ENCODE measurements at regions not wholly inside any gene's neighbourhood (a gene's known extent, or its start where the extent isn't known, plus 50 kb on each side); places are given as distances from the start of the nearest gene placed in this dataset.

GRCh38 chr2:16021611-16022363 is 81.4 kb downstream of the MYCN start:
- peak; percentile 20 for DNase-seq

DNA sequence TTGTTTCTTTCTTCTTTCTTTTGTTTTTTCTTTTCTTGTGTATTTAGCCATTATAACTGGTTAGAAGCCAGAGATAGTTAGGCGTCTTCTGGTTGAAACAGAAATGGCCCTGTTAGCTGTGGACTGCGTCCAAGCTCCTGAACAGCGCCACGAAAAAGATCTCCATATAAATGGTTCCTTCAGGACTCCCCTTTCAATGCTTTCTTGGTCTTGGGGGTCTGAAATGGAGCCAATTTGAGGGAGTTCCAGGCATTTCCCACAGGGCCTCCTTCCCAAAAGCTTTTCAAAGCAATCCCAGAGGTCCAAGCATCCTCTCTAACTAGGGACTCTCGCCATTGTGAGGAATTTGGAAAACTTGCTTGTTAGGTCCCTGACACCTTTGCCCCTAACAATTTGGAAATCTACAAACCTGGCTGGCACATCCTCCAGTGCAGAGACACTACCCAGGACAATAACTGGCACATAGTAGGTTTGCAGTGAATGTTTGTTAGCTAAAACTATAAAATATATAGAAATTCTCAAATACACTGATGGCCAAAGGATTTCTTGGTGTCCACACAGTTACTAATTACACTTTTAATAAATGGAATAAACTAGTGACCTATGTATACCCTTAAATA is 80.1 kb downstream of the MYCN start:
- DNase-seq: no peak

GRCh38 chr2:16019617-16020351 is 79.4 kb downstream of the MYCN start:
- DNase-seq: no peak

DNA sequence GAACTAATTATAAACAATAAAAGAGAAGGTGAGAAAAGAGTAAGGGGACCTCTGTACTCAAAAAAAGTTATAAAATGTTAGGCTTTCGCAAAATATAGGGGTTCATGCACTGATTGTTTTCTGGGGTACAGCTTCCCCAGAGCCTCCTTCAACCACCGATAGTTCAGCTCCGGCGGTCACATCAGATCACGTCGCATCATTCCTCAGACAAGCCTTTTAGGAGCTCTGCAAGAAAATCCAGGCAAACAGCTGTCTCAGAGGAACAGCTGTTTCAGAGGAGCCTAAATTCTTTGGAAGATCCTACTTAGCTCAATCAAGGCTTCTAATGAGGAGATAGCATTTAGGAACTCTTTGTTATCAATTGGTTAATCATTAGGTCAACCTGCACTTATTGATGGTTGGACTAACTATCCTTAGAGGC is 78.7 kb downstream of the MYCN start:
- no peak for DNase-seq

DNA sequence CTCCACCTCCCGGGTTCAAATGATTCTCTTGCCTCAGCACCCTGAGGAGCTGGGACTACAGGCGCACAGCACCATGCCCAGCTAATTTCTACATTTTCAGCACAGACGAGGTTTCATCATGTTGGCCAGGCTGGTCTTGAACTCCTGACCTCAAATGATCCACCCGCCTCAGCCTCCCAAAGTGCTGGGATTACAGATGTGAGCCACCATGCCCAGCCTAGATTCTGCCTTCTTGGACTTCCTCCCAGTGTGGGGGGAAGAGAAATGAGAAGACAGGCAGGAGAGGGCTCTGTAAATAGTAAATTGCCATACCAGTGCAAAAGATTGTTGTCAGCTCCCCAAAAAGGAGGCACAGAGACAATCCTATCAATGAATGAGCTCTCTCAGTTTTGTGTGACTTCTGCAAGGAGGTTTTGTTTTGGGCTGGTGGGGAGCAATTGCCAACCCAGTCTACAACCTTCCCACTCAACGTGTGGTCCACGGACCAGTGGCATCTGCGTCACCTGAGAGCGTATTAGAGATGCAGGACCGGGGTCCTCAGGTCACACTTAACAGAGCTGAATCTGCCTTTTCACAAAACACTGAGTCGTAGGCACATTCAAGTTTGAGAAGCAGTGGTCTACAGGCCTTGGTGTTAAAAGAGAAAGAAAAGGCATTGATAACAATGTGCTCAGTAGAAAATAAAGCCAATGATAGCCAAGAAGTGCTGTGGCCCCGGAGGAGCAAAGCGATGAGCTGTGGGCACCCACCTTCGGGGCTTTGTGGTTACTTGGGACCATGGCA is 78.1 kb downstream of the MYCN start:
- no peak for DNase-seq

DNA sequence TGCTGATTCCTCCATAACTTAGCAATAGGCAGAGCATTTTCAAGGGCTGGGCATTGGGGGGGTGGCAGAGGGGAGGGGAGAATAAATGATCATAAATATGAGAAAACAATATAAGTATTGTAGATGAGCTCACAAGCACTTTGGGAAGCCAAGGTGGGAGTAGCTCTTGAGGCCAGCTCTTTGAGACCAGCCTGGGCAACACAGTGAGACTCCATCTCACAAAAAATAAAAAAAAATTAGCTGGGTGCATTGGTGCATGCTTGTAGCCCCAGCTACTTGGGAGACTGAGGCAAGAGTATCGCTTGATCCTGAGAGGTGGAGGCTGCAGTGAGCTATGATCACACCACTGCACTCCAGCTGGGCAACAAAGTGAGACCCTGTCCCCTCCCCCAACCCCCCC is 75.9 kb downstream of the MYCN start:
- no peak for DNase-seq

DNA sequence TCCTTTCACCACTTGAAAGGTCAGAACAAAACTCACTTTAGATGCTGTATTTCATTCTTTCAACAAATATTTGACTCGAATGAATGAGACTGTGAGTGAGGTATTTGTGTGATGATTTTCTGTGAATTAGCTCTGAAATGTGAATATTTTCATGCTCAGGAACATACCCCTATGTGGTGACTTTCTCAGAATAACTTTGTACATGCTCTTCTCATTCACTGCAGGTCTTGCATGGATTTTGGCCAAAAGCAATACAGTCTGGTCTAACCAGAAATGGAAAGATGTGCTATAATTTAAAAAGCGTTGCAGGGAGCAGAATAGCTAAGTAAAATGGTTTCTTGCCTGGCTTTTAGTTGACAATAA is 75.5 kb downstream of the MYCN start:
- DNase-seq: no peak

DNA sequence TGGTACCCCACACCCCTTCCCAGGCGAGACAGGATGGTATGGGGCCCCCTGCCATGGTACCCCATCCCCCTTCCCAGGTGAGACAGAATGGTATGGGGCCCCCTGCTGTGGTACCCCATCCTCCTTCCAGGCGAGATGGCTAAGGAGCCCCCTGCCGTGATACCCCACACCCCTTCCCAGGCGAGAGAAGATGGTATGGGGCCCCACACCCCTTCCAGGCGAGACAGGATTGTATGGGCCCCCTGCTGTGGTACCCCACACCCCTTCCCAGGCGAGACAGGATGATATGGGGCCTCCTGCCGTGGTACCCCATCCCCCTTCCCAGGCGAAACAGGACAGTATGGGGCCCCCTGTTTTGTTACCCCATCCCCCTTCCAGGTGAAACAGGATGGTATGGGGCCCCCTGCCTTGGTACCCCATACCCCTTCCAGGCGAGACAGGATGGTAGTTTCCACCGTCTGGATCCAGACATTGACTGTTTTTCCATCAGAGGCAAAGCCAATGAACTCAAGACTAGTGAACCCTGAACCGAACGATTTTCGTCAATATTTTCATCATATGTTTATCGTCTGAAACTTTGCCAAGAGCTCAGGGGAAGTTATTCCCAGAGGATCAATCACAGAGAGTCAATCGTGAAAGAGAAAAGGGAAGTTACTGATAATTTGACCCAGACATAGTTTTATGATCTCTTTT is 75.0 kb downstream of the MYCN start:
- no peak for DNase-seq

DNA sequence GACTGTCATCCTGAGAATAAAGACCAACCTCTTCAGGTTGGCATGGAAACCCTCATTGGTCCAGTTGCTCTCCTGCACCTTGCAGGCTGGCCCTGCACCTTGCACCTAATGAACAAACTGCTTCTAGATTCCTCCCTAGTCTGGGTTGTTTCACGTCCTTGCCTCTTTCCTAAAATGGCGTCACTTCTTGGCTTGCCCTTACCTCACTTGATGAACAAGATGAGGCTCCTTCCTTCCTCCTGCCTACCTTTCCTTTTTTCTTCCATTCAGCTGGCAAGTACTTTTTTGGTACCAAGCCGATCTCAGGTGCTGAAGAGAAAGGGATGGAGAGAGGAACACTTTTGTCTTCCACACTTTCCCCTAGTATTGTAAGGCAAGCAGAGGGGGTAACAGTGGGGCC is 74.5 kb downstream of the MYCN start:
- peak; percentile 33 for DNase-seq

DNA sequence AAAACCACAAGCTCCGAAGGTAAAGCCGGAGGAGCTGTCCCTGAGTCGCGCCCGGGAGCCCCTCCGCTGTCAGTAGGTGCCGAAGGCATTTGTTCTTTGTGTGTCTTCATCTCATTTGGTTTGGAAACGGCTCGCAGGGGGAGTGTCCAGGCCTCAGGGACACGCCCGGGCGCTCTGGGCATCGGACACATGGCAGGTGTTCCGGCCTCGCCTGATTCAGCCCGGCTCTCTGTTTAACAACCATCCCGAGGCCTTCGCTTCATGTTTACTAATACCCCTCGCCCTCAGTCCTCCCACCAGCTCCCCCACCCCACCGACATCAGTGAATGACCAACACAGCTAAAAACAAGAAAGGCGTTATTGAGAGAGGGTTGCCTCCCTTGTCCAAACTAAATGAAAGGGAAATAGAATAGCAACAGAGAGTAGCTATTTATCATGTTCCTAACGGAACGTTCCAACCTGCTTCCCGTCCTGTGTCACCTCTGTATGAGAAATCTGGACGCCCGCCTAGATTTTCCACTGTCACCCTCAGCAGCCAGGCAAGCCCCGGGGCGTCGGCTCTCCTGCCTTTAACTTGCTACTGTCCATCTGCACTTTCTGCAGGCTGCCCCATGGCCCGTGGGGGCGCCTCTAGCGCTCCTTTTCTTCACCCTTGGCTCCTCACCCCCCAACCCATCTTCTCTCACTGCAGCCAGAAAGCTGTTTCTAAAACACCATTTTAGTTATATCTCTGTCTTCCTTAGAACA is 73.9 kb downstream of the MYCN start:
- peak; percentile 70 for DNase-seq

DNA sequence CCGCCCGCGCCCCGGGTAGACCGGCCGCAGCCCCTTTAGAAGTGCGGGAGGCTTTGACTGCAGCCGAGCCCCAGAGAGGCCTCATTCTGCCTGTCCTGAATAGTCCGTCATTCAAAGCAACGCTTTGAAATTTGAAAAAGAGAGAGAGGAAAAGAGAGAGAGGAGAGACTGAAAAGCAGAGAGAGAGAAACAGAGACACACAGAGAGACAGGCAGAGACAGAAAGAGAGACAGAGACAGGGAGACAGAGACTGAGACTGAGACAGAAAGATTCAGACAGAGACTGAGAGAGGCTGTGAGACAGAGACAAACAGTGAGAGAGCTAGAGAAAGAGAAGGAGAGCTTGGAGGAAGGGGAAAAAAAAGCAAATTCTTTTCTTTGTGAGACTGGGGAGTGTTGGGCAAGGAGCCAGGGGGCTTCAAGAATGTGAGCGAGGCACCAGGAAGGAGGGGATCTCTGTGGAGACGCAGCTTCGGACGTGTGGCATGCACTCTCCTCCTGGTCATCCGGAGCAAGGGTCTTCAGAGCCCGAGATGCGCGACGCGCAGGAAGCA is 73.1 kb downstream of the MYCN start:
- peak; percentile 59 for DNase-seq

GRCh38 chr2:16012626-16013358 is 72.4 kb downstream of the MYCN start:
- peak; percentile 87 for DNase-seq

- DNase-seq: no peak
These were observed 71.8 kb downstream of the MYCN start for GRCh38 chr2:16012029-16012596.

- no peak for DNase-seq
These were observed 71.2 kb downstream of the MYCN start for GRCh38 chr2:16011621-16011960.

GRCh38 chr2:16010951-16011620 is 70.7 kb downstream of the MYCN start:
- no peak for DNase-seq

DNA sequence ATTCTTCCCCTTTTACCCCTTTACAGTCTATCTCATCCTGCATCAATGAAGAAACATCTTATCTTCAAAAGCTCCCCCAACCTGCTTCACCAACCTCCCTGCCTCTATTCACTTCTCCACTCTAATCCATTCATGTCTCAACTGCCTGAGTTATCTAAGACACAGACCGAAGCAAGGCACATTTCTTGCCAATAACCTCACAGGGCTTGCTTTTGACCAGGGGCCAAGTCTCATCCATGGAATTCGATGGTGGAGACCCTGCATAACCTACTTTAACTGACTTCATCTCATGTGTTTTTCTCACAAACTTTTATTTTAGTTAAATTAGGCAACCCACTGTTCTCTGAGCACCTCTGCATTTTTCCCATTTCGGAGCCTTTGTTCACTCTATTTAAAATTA is 69.7 kb downstream of the MYCN start:
- DNase-seq: no peak

DNA sequence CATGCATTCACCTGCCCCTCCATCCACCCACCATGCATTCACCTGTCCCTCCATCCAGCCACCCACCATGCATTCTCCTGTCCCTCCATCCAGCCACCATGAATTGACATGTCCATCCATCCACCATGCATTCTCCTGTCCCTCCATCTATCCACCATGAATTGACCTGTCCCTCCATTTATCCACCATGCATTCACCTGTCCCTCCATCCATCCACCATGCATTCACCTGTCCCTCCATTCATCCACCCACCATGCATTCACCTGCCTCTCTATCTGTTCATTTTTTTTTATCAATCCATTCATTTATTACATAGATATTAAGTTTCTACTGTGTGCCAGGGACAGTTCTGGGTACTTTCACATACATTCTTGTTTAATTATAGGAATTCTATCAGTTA is 69.2 kb downstream of the MYCN start:
- no peak for DNase-seq

DNA sequence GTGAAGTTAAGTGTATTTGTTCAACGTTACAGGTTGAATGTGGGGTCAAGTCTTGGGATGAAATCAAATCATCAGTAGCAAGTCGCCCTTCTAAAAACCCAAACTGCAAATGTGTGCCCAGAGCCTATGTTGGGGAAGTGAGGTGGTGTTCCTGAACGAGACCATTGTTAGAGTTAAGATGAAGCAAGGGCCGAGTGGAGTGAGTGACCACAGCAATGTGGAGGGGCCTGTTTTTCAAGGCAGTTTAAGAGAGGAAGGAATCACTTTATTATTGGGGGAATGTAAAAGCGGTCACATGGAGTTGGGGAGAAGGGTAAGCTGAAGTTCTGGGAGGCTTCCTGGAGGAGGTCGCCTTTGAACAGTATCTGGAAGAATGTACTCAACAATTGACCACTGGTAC is 68.5 kb downstream of the MYCN start:
- DNase-seq: no peak

DNA sequence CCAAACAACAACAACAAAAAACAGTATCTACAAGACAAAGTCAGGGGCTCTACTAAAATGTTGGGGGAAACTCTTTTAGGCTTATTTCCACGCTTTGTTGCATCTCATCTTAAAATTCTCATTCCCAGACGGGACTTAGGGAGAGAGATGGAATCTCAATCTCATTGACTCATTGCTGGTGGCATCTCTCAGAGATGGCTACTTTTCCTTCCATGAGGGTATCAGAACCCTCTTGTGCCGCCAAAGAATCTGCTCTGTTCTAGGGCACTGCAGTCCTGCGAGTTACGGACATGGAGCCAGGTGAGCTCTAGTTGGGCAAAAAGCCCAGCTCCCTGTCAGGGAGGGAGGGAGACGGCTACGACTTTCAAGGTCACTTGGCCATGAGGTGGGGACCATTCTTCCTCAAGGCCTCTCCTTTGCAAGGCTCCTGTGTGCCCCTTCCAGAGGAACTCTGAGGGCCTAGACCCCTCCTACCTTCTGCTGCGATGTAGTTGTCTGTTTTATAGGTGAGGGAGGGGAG is 68.0 kb downstream of the MYCN start:
- DNase-seq: no peak

Measured in DMS79 (cell line).